ENCODE measurements at regions not wholly inside any gene's neighbourhood (a gene's known extent, or its start where the extent isn't known, plus 50 kb on each side); places are given as distances from the start of the nearest gene placed in this dataset.

DNA sequence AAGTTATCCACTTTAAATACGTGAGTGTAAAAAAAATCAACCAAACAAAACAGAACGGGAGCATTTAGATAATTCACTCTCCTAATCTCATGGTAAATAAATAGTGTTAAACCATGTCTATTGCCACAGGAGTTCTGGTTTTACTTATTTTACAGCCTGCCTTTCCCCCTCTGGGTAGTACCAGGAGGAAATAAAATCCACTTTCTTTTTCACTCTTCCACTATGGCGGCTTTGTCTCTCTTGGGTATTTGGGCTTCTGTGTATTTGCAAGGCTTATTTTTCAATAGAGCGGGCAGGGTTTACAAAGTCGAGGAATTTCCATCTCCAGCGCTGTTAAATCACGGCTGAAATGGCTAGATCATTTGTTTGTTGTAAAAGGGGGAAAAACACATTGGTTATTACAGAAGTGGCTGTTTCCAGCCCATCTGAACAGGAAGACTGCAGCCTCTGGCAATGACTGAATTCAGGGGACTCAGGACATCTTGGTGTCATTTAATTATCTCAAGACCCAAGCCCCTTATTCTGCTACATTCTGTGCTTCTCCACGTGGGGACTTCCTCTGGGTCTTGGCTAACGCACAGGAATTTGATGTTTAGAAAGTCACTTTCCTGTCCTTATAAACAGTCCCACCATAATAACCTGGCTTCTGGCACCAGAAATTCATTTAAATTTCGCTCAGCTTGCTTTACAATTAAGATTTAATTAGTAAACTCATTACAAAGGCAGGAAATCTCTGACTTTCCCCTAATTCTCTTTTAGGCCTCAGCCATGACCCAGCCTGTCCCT is 323.9 kb downstream of the GATA3 start:
- ATAC-seq (ENCODE audit: low FRiP score) (no peak), DNase-seq (ENCODE audit: low spot score) (no peak)
- TF ChIP-seq, protein P1, sequence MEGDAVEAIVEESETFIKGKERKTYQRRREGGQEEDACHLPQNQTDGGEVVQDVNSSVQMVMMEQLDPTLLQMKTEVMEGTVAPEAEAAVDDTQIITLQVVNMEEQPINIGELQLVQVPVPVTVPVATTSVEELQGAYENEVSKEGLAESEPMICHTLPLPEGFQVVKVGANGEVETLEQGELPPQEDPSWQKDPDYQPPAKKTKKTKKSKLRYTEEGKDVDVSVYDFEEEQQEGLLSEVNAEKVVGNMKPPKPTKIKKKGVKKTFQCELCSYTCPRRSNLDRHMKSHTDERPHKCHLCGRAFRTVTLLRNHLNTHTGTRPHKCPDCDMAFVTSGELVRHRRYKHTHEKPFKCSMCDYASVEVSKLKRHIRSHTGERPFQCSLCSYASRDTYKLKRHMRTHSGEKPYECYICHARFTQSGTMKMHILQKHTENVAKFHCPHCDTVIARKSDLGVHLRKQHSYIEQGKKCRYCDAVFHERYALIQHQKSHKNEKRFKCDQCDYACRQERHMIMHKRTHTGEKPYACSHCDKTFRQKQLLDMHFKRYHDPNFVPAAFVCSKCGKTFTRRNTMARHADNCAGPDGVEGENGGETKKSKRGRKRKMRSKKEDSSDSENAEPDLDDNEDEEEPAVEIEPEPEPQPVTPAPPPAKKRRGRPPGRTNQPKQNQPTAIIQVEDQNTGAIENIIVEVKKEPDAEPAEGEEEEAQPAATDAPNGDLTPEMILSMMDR (IDR thresholded peaks at IDR 0.05) = no peak

DNA sequence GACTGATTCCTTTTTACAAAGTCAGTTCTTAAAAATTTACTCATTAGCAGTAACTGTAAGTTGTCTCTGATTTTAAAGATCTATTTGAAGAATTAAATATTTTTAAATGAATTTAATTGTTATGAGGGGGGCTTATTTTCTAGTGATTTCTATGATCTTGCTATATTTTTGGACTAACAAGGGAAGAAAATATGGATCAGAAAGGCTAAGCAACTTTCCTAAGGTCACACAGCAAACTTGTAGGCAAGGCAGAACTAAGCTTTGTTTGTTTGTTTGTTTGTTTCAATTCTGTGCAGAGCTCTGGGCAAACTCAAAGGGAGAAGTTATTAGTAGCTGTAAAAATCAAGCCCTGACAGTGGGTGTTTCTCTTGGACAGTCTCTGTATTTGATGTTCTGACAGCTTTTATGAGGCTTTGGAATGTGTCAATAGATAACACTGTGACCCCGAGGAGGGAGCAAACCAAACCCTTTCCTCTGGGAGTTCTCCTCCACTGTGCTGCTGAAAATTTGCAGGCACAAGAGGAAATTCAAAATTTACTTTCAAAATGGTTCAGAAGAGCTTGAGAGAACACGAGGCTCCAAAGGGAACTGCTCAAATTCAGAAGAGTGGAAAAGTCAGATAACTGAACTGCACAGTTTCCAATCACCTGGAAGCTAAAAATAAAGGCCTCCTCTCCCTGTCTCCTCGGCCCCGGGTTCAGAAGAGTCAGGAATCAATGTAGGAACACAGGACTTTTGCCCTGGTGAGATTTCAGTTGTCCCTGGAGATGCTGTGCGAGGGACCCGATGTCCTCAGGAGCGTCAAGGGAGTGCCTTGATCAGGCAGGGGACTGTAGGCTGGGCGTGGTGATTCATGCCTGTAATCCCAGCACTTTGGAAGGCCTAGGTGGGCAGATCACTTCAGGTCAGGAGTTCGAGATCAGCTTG is 325.7 kb downstream of the GATA3 start:
- DNase-seq (ENCODE audit: low spot score) (no peak), ATAC-seq (ENCODE audit: low FRiP score) (no peak)
- TF ChIP-seq, protein P1 (IDR thresholded peaks at IDR 0.05) = no peak

DNA sequence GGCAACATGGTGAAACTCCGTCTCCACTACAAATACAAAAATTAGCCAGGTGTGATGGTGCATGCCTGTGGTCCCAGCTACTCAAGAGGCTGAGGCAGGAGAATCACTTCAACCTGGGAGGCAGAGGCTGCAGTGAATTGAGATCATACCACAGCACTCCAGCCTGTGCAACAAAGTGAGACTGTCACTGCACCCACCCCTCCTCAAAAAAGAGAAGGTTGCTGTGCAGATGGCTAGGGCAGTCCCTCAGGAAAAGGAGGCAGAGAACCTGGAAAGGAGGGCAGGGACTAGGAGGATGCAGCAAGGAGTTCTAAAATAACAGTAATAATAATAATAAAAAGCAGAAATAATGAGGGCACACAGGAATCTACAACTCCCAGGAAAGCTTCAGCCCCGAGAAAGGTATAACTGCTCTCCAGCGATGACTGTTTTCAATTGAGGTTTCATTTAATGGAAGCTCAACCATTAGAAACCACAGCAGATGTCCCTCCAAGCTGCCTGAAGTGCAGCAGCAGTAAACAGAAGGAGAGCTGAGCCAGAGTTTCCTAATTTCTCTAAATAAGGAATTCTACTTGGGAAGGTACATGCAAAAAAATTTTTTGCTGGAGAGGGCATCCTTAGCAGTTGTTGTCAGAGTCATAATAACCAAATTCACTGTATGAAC is 326.5 kb downstream of the GATA3 start:
- TF ChIP-seq, protein P1 (IDR thresholded peaks at IDR 0.05) = no peak
- no peak for DNase-seq (ENCODE audit: low spot score)
- no peak for ATAC-seq (ENCODE audit: low FRiP score)

DNA sequence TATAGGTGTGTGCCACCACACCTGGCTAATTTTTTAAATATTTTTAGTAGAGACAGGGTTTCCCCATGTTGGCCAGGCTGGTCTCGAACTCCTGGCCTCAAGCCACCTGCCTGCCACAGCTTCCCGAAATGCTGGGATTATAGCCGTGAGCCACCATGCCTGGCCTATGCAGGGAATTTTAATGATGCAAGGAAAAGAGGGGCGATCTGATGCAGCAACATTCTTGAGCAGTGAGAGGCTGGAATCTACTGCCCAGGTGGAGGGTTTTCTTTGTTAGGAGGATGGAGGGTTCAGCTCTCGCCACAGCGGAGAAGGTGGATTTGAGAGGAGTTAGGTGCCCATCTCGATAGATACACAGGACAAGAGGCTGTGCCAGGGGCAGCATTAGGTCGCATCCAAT is 332.3 kb downstream of the GATA3 start:
- ATAC-seq (ENCODE audit: low FRiP score) (no peak), DNase-seq (ENCODE audit: low spot score) (no peak)
- TF ChIP-seq, protein P1 (IDR thresholded peaks at IDR 0.05) = no peak

DNA sequence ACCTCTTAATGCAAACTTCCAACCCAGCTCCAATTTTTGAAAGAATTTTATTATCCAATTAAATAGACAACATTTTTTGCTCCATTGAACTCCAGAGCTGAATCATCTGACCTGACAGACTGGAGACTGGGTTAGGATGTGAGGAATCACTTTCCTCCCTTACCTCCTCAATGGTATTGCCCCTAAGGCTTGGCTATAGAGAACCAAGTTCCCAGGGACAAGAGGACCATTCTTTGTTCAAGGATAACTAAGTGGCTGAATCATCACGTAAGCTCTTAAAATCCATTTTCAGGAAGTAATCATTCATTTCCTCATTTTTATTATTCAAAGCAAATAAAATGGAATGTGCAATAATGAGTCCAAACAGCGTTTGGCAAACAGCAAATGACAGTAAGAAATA is 335.1 kb downstream of the GATA3 start:
- ATAC-seq (ENCODE audit: low FRiP score) = no peak
- no peak for DNase-seq (ENCODE audit: low spot score)
- TF ChIP-seq, protein P1 (IDR thresholded peaks at IDR 0.05) = no peak

DNA sequence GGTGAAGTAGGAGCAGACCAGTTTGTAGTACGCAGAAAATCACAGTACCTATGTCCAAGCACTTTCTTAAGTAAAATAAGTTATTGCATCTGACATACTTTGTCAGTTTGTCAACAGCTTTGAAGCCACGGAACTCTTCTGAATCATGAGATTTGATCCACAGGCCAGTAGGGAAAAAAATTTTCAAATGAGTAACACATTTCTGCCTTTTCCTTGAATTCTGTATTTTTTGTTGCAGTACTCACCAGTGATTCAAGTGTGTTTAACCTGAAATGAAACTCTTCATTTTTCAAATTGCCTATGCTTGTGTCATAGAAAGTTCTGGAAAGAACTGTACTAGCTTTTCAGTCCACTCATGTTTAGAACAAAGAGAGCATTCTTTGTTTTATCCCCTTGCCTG is 337.7 kb downstream of the GATA3 start:
- ATAC-seq (ENCODE audit: low FRiP score) = no peak
- TF ChIP-seq, protein P1 (IDR thresholded peaks at IDR 0.05) = no peak
- no peak for DNase-seq (ENCODE audit: low spot score)
